Heart left ventricle (tissue), 16 donors: ENCODE measurements at regions not wholly inside any gene's neighbourhood (a gene's known extent, or its start where the extent isn't known, plus 50 kb on each side); places are given as distances from the start of the nearest gene placed in this dataset.

Source experiments
- ATAC-seq, 4 donors: fragments of 200-7000 bp; cut with Tn5 transposase; one replicate each; pipeline ENCODE4 v1.9.1; 2020 to 2022; ENCODE audit warnings: moderate library complexity in 4 of 4, mild to moderate bottlenecking in 3 of 4, moderate number of reproducible peaks in 1 of 4
- DNase-seq, 5 donors: peaks; one replicate each; pipeline ENCODE4 v3.0.0-alpha.2; 2020
- H3K27ac ChIP-seq, 12 donors: fragments of 200-600 bp; sonication (generic) in 4 of 12; one replicate each; pipeline versions ENCODE4 v1.5.0 to v1.8.0; 2016 to 2022; ENCODE audit warnings: mild to moderate bottlenecking in 2 of 12
- H3K27me3 ChIP-seq, 9 donors: fragments of 200-600 bp; sonication (generic) in 2 of 9; one replicate each; pipeline versions ENCODE4 v1.5.1 to v1.8.0; 2016 to 2022; ENCODE audit warnings: mild to moderate bottlenecking in 3 of 9
- H3K36me3 ChIP-seq, 9 donors: fragments of 200-600 bp; sonication (generic) in 2 of 9; one replicate each; pipeline versions ENCODE4 v1.5.0 to v1.8.0; 2018 to 2022; ENCODE audit warnings: mild to moderate bottlenecking in 2 of 9
- H3K4me1 ChIP-seq, 12 donors: fragments of 200-600 bp; sonication (generic) in 4 of 12; one replicate each; pipeline versions ENCODE4 v1.5.0 to v1.8.0; 2016 to 2022; ENCODE audit warnings: mild to moderate bottlenecking in 3 of 12
- H3K4me3 ChIP-seq, 12 donors: fragments of 200-600 bp; sonication (generic) in 4 of 12; one replicate each; pipeline versions ENCODE4 v1.5.0 to v1.8.0; 2017 to 2022; ENCODE audit warnings: mild to moderate bottlenecking in 9 of 12, moderate library complexity in 4 of 12
- H3K9me3 ChIP-seq, 12 donors: fragments of 200-600 bp; sonication (generic) in 4 of 12; one replicate each; pipeline versions ENCODE4 v1.5.0 to v1.8.0; 2016 to 2022; ENCODE audit warnings: mild to moderate bottlenecking in 1 of 12
- CTCF ChIP-seq, 12 donors: fragments of 200-600 bp; sonication (generic) in 4 of 12; IDR thresholded peaks; one replicate each; pipeline versions ENCODE4 v1.5.0 to v1.8.0; 2018 to 2022; ENCODE audit warnings: antibody characterized with exemption in 12 of 12, mild to moderate bottlenecking in 5 of 12
- POLR2A ChIP-seq, 2 donors: fragments of 450-650 bp; IDR thresholded peaks; one replicate each; pipeline ENCODE4 v1.6.1; 2017; ENCODE audit warnings: antibody characterized with exemption in 2 of 2, mild to moderate bottlenecking in 2 of 2, moderate library complexity in 2 of 2
- whole genome bisulfite sequencing, 4 donors: extraction: QIAGEN DNeasy Blood & Tissue Kit in 2 of 4; methylation state at CpG; one replicate each; pipeline versions ENCODE4 v1.1.5 to v1.1.7; 2013 to 2018; 5-methylcytosine and 5-hydroxymethylcytosine counted together
- intact Hi-C, 10 donors: fragments of 100-400 bp; cut with DNase I; formaldehyde crosslinking; loops; one replicate each; pipeline versions ENCODE4 v1.11.1 to v1.14.2; 2022
- donor health status: ischemic (EF 13 %, LVEDD 7.1; RV severe dilation, severe dysfunction).
- donor health status: healthy with polysubstance abuse.
- donor health status: DM: no; HTN: yes; CAD: no.
- donor health status: DM: no; HTN: no; CAD: no.
- donor health status: ischemic (EF 25% LVEDD 6.9; RV normal size, moderate dysfunction).
- donor health status: ischemic (EF 25% LVEDD 5.7; RV mildly dilated, moderate dysfunction).
- donor health status: healthy.
- donor health status: DM: yes; HTN: yes; CAD: no.
- donor health status: ischemic (EF 35%, LVEDD 5.7; RV mildly dilated, moderate dysfunction).
- donor health status: nonischemic (EF 11% LVEDD 7.7; RV severe dilation, severe dysfunction).
- donor health status: DM: yes; HTN: yes; CAD: no.
- donor health status: PGD.
- donor health status: ischemic (EF 29% LVEDD 5.4; RV normal size, mild dysfunction).
- donor health status: nonischemic (EF 23%, LVEDD 6.1; RV moderate dilation, normal function).

GRCh38 chr4:23130845-23131244 lies 438.1 kb downstream of the GBA3 start:
- no peaks in the 10 kb centered on the region for H3K9me3 ChIP-seq
- H3K36me3 ChIP-seq = no peaks in the 10 kb centered on the region
- ATAC-seq (no peak), DNase-seq (no peak)
- TF ChIP-seq CTCF (IDR thresholded peaks at IDR 0.05) (no peak), POLR2A (IDR thresholded peaks at IDR 0.05) (no peak)
- H3K27me3 ChIP-seq = no peaks in the 10 kb centered on the region
- whole genome bisulfite sequencing, 4 donors = 88 to 89% (median 88%) methylated on average over 2 of the region's 2 CpGs
- H3K4me3 ChIP-seq = no peak overlapping the region
- no peaks in the 10 kb centered on the region for H3K4me1 ChIP-seq
- no peak overlapping the region for H3K27ac ChIP-seq
- intact Hi-C loops = loop anchor here in 2 of 10 donors (10.0 kb wide), 2 partner anchors 204 to 1294 kb away; no protein-coding TSS in a partner anchor

- Histone ChIP-seq H3K4me1 (no peaks in the 10 kb centered on the region), H3K27ac (no peak overlapping the region), H3K36me3 (no peaks in the 10 kb centered on the region), H3K4me3 (no peak overlapping the region), H3K27me3 (no peaks in the 10 kb centered on the region), H3K9me3 (no peaks in the 10 kb centered on the region)
- DNase-seq = no peak
- TF ChIP-seq CTCF (IDR thresholded peaks at IDR 0.05) (no peak), POLR2A (IDR thresholded peaks at IDR 0.05) (no peak)
- 91 to 93% (median 91%) methylated on average over 6 of the region's 6 CpGs for WGBS, 4 donors
- no peak for ATAC-seq
- intact Hi-C loops = no loop called here
These were observed 432.4 kb downstream of the GBA3 start for GRCh38 chr4:23125118-23125517.

GRCh38 chr4:23122666-23123400 lies 430.1 kb downstream of the GBA3 start:
- Histone ChIP-seq H3K27ac (no peak overlapping the region), H3K27me3 (no peaks in the 10 kb centered on the region), H3K36me3 (no peaks in the 10 kb centered on the region), H3K4me1 (no peaks in the 10 kb centered on the region), H3K9me3 (no peaks in the 10 kb centered on the region), H3K4me3 (no peak overlapping the region)
- no peak for ATAC-seq
- no peak for DNase-seq
- WGBS, 4 donors = 77 to 94% (median 82%) methylated on average over 2 of the region's 2 CpGs
- TF ChIP-seq POLR2A (IDR thresholded peaks at IDR 0.05) (no peak), CTCF (IDR thresholded peaks at IDR 0.05) (no peak)
- intact Hi-C loops = no loop called here

- no peak for TF ChIP-seq CTCF (IDR thresholded peaks at IDR 0.05)
- TF ChIP-seq POLR2A (IDR thresholded peaks at IDR 0.05) = no peak
- intact Hi-C loops = no loop called here
- Histone ChIP-seq H3K9me3 (no peaks in the 10 kb centered on the region), H3K4me3 (no peak overlapping the region), H3K27ac (no peak overlapping the region), H3K27me3 (no peaks in the 10 kb centered on the region), H3K4me1 (no peaks in the 10 kb centered on the region), H3K36me3 (no peaks in the 10 kb centered on the region)
- ATAC-seq = no peak
- 72 to 76% (median 74%) methylated on average over 3 of the region's 3 CpGs for WGBS, 4 donors
- DNase-seq = no peak
These were observed 427.6 kb downstream of the GBA3 start for GRCh38 chr4:23120374-23120773.
